Nephron progenitor cell (in vitro differentiated cells): ENCODE measurements at regions not wholly inside any gene's neighbourhood (a gene's known extent, or its start where the extent isn't known, plus 50 kb on each side); places are given as distances from the start of the nearest gene placed in this dataset.

Experiments
- DNase-seq: peaks from one replicate; pipeline ENCODE4 v3.0.0; 2021
- H3K27ac Mint-ChIP-seq: 2 replicates; pipeline ENCODE4 v1.8.0; 2021; ENCODE audit warnings: mild to moderate bottlenecking, moderate library complexity, mixed read lengths
- H3K27me3 Mint-ChIP-seq: 2 replicates; pipeline ENCODE4 v1.8.0; 2021; ENCODE audit warnings: mild to moderate bottlenecking, low read depth, mixed read lengths; ENCODE audit not compliant: poor library complexity
- H3K36me3 Mint-ChIP-seq: 2 replicates; pipeline ENCODE4 v1.8.0; 2021; ENCODE audit warnings: low read depth, mixed read lengths
- H3K4me1 Mint-ChIP-seq: 2 replicates; pipeline ENCODE4 v1.8.0; 2021; ENCODE audit warnings: mixed read lengths
- H3K4me3 Mint-ChIP-seq: 2 replicates; pipeline ENCODE4 v1.8.0; 2021; ENCODE audit warnings: mild to moderate bottlenecking, moderate library complexity, mixed read lengths
- H3K9me3 Mint-ChIP-seq: 2 replicates; pipeline ENCODE4 v1.8.0; 2021; ENCODE audit warnings: mild to moderate bottlenecking, moderate library complexity, mixed read lengths
- CTCF ChIP-seq: fragments of 200-600 bp; sonication (generic); IDR thresholded peaks from 2 replicates; pipeline ENCODE4 v1.5.0; 2021; ENCODE audit warnings: antibody characterized with exemption

- H3K4me3 Mint-ChIP-seq, result no peak overlapping the region
- peaks cover 4% of the 10 kb centered on the region for H3K4me1 Mint-ChIP-seq
- H3K27me3 Mint-ChIP-seq, result no peaks in the 10 kb centered on the region
- no peak overlapping the region for H3K27ac Mint-ChIP-seq
- H3K9me3 Mint-ChIP-seq, result peaks cover 15% of the 10 kb centered on the region
- TF ChIP-seq CTCF, result no peak
- no peak for DNase-seq
- H3K36me3 Mint-ChIP-seq, result no peaks in the 10 kb centered on the region
Observed at GRCh38 chr6:147947521-147947920, 395.1 kb upstream of the SASH1 start.

- no peak for TF ChIP-seq CTCF
- Mint-ChIP-seq H3K27ac (no peak overlapping the region), H3K4me1 (peaks cover 4% of the 10 kb centered on the region)
Observed at GRCh38 chr6:147949981-147950622, 392.5 kb upstream of the SASH1 start.

GRCh38 chr6:147950623-147950987 lies 392.0 kb upstream of the SASH1 start:
- DNase-seq, result no peak
- no peaks in the 10 kb centered on the region for H3K36me3 Mint-ChIP-seq
- H3K27ac Mint-ChIP-seq, result no peak overlapping the region
- no peak for TF ChIP-seq CTCF
- no peak overlapping the region for H3K4me3 Mint-ChIP-seq
- H3K27me3 Mint-ChIP-seq, result no peaks in the 10 kb centered on the region
- peaks cover 4% of the 10 kb centered on the region for H3K4me1 Mint-ChIP-seq
- H3K9me3 Mint-ChIP-seq, result no peaks in the 10 kb centered on the region

More at GRCh38 chr6:147949981-147950622, 392.5 kb upstream of the SASH1 start:
- H3K27me3 Mint-ChIP-seq, result no peaks in the 10 kb centered on the region
- no peak for DNase-seq
- H3K4me3 Mint-ChIP-seq, result no peak overlapping the region
- H3K9me3 Mint-ChIP-seq, result peaks cover 2% of the 10 kb centered on the region
- no peaks in the 10 kb centered on the region for H3K36me3 Mint-ChIP-seq

GRCh38 chr6:147951726-147952125 lies 390.9 kb upstream of the SASH1 start:
- Mint-ChIP-seq H3K4me1 (peaks cover 4% of the 10 kb centered on the region), H3K4me3 (no peak overlapping the region), H3K36me3 (no peaks in the 10 kb centered on the region), H3K9me3 (no peaks in the 10 kb centered on the region), H3K27ac (no peak overlapping the region), H3K27me3 (no peaks in the 10 kb centered on the region)
- no peak for TF ChIP-seq CTCF
- no peak for DNase-seq

GRCh38 chr6:147954938-147955337 lies 387.7 kb upstream of the SASH1 start:
- H3K9me3 Mint-ChIP-seq, result no peaks in the 10 kb centered on the region
- H3K27ac Mint-ChIP-seq, result no peak overlapping the region
- no peak overlapping the region for H3K4me3 Mint-ChIP-seq
- H3K4me1 Mint-ChIP-seq, result peaks cover 4% of the 10 kb centered on the region
- H3K27me3 Mint-ChIP-seq, result no peaks in the 10 kb centered on the region
- TF ChIP-seq CTCF, result no peak
- DNase-seq, result no peak
- H3K36me3 Mint-ChIP-seq, result no peaks in the 10 kb centered on the region

- no peaks in the 10 kb centered on the region for H3K36me3 Mint-ChIP-seq
- H3K27me3 Mint-ChIP-seq, result no peaks in the 10 kb centered on the region
- no peak for TF ChIP-seq CTCF
- H3K4me3 Mint-ChIP-seq, result no peak overlapping the region
- H3K27ac Mint-ChIP-seq, result no peak overlapping the region
- peaks cover 1% of the 10 kb centered on the region for H3K9me3 Mint-ChIP-seq
- H3K4me1 Mint-ChIP-seq, result no peaks in the 10 kb centered on the region
- DNase-seq, result no peak
Observed at GRCh38 chr6:147958683-147959082, 384.0 kb upstream of the SASH1 start.
